AML-193 (cell line): ENCODE measurements at regions not wholly inside any gene's neighbourhood (a gene's known extent, or its start where the extent isn't known, plus 50 kb on each side); places are given as distances from the start of the nearest gene placed in this dataset.

Source experiments
- DNase-seq, 2 experiments: peaks; one replicate each; lab custom pipeline; 2025; lab: John Stamatoyannopoulos, UW

GRCh38 chr7:130931423-130931822, 197.4 kb upstream of the KLF14 start:
- no peak for DNase-seq

- no peak for DNase-seq
Measured at GRCh38 chr7:130932088-130932487, 198.1 kb upstream of the KLF14 start.

GRCh38 chr7:130932667-130933432, 198.8 kb upstream of the KLF14 start:
- no peak for DNase-seq

- DNase-seq = no peak
Measured at GRCh38 chr7:130933919-130934318, 199.9 kb upstream of the KLF14 start.

GRCh38 chr7:130935564-130936157, 201.7 kb upstream of the KLF14 start:
- no peak for DNase-seq

- no peak for DNase-seq
Measured at GRCh38 chr7:130936202-130936931, 202.4 kb upstream of the KLF14 start.

- no peak for DNase-seq
Measured at GRCh38 chr7:130937016-130937415, 203.0 kb upstream of the KLF14 start.

- no peak for DNase-seq
Measured at GRCh38 chr7:130937830-130938229, 203.8 kb upstream of the KLF14 start.

GRCh38 chr7:130938661-130939060, 204.7 kb upstream of the KLF14 start:
- DNase-seq = no peak

- DNase-seq = no peak
Measured at GRCh38 chr7:130939321-130940095, 205.5 kb upstream of the KLF14 start.

GRCh38 chr7:130940326-130940725, 206.3 kb upstream of the KLF14 start:
- DNase-seq = peak in 1 of 2 experiments; percentile 13

GRCh38 chr7:130940907-130941306, 206.9 kb upstream of the KLF14 start:
- no peak for DNase-seq

GRCh38 chr7:130941322-130942210, 207.6 kb upstream of the KLF14 start:
- peak; percentile 55 to 74 for DNase-seq

- no peak for DNase-seq
Measured at GRCh38 chr7:130942211-130942964, 208.4 kb upstream of the KLF14 start.

GRCh38 chr7:130943336-130943901, 209.4 kb upstream of the KLF14 start:
- DNase-seq = peak; percentile 67 to 68

GRCh38 chr7:130943981-130944380, 210.0 kb upstream of the KLF14 start:
- DNase-seq = no peak

GRCh38 chr7:130944997-130945396, 211.0 kb upstream of the KLF14 start:
- DNase-seq = no peak

GRCh38 chr7:130945411-130945811, 211.4 kb upstream of the KLF14 start:
- DNase-seq = no peak

GRCh38 chr7:130946114-130946513, 212.1 kb upstream of the KLF14 start:
- no peak for DNase-seq
